CD4-positive, alpha-beta T cell (primary cell): ENCODE measurements at regions not wholly inside any gene's neighbourhood (a gene's known extent, or its start where the extent isn't known, plus 50 kb on each side); places are given as distances from the start of the nearest gene placed in this dataset.

Experiments
- ATAC-seq: fragments of 200-7000 bp; cut with Tn5 transposase; one replicate; pipeline ENCODE4 v1.10.0; 2022; ENCODE audit warnings: mild to moderate bottlenecking; ENCODE audit not compliant: poor library complexity
- CTCF ChIA-PET: fragments of 350-600 bp; sonication (Branson Sonifier 250); formaldehyde crosslinking; loops from one replicate; lab custom pipeline; 2021; ENCODE audit warnings: antibody characterized with exemption, inconsistent platforms; lab: Charles Lee
- POLR2A ChIA-PET: fragments of 350-600 bp; sonication (Branson Sonifier 250); formaldehyde crosslinking; loops from one replicate; lab custom pipeline; 2021; ENCODE audit warnings: antibody characterized with exemption, inconsistent platforms; lab: Charles Lee
- DNase-seq, 14 experiments: peaks; one replicate each; pipeline ENCODE4 v3.0.0-alpha.2; 2013 to 2020; ENCODE audit warnings: mixed read lengths in 2 of 14
- H3K27ac ChIP-seq, 2 donors: one replicate each; pipeline versions ENCODE4 v1.5.1 to v1.7.0; 2013; ENCODE audit warnings: low read length in 2 of 2, low read depth in 1 of 2, mild to moderate bottlenecking in 1 of 2
- H3K27me3 ChIP-seq, 2 experiments: 1 replicate in 1 of 2; 2 replicates in 1 of 2; pipeline versions ENCODE4 v1.6.1 to v1.7.0; 2013; ENCODE audit warnings: low read length in 2 of 2, control low read depth in 1 of 2, mild to moderate bottlenecking in 1 of 2, moderate library complexity in 1 of 2; ENCODE audit not compliant: insufficient read depth in 2 of 2, control insufficient read depth in 1 of 2
- H3K36me3 ChIP-seq: one replicate; pipeline ENCODE4 v1.6.1; 2013; ENCODE audit warnings: low read length, control low read depth; ENCODE audit not compliant: insufficient read depth
- H3K4me1 ChIP-seq: one replicate; pipeline ENCODE4 v1.6.1; 2013; ENCODE audit warnings: low read length, control low read depth; ENCODE audit not compliant: insufficient read depth
- H3K4me3 ChIP-seq: one replicate; pipeline ENCODE4 v1.5.1; 2013; ENCODE audit warnings: mild to moderate bottlenecking, low read length, moderate library complexity
- H3K9me3 ChIP-seq, 2 experiments: 1 replicate in 1 of 2; 2 replicates in 1 of 2; pipeline versions ENCODE4 v1.6.1 to v1.7.0; 2013; ENCODE audit warnings: low read length in 2 of 2, mild to moderate bottlenecking in 2 of 2, control low read depth in 1 of 2, moderate library complexity in 1 of 2; ENCODE audit not compliant: control insufficient read depth in 1 of 2, insufficient read depth in 1 of 2
- H3K27ac Mint-ChIP-seq: one replicate; pipeline ENCODE4 v1.8.0; 2020; ENCODE audit warnings: mixed read lengths
- H3K27me3 Mint-ChIP-seq: one replicate; pipeline ENCODE4 v1.8.0; 2021; ENCODE audit warnings: mixed read lengths
- H3K36me3 Mint-ChIP-seq: one replicate; pipeline ENCODE4 v1.8.0; 2021; ENCODE audit warnings: low read depth, mixed read lengths
- H3K4me1 Mint-ChIP-seq: one replicate; pipeline ENCODE4 v1.8.0; 2021; ENCODE audit warnings: low read depth, mixed read lengths
- H3K4me3 Mint-ChIP-seq: one replicate; pipeline ENCODE4 v1.8.0; 2020; ENCODE audit warnings: mild to moderate bottlenecking, mixed read lengths
- H3K9me3 Mint-ChIP-seq: one replicate; pipeline ENCODE4 v1.8.0; 2020; ENCODE audit warnings: mixed read lengths
- CTCF ChIP-seq: fragments of 200-600 bp; IDR thresholded peaks from one replicate; pipeline ENCODE4 v1.8.0; 2022; ENCODE audit warnings: antibody characterized with exemption, mild to moderate bottlenecking
- intact Hi-C, 2 experiments: fragments of 100-400 bp; cut with DNase I in 1 of 2; cut with micrococcal nuclease in 1 of 2; formaldehyde crosslinking; loops; one replicate each; pipeline versions ENCODE4 v1.15.1 to v1.9.0; 2023 to 2025; cut with DNase I, micrococcal nuclease

GRCh38 chr16:85377388-85378144 is 235.6 kb upstream of the GSE1 start:
- Histone ChIP-seq H3K4me1 (no peaks in the 10 kb centered on the region), H3K9me3 (no peaks in the 10 kb centered on the region), H3K27me3 (peaks cover 5 to 11% of the 10 kb centered on the region in 2 experiments), H3K27ac (no peak overlapping the region), H3K36me3 (no peaks in the 10 kb centered on the region), H3K4me3 (no peak overlapping the region)
- H3K9me3 Mint-ChIP-seq, result no peaks in the 10 kb centered on the region
- intact Hi-C loops, result no loop called here
- H3K4me3 Mint-ChIP-seq, result no peak overlapping the region
- TF ChIP-seq CTCF, result no peak
- H3K27me3 Mint-ChIP-seq, result no peaks in the 10 kb centered on the region
- DNase-seq (no peak), ATAC-seq (no peak)
- no peaks in the 10 kb centered on the region for H3K4me1 Mint-ChIP-seq
- ChIA-PET CTCF (no interaction called here), POLR2A (no interaction called here)
- no peaks in the 10 kb centered on the region for H3K36me3 Mint-ChIP-seq
- no peak overlapping the region for H3K27ac Mint-ChIP-seq

GRCh38 chr16:85378145-85379040 is 234.7 kb upstream of the GSE1 start:
- H3K27ac Mint-ChIP-seq, result no peak overlapping the region
- intact Hi-C loops, result no loop called here
- CTCF ChIA-PET, result no interaction called here

More at GRCh38 chr16:85378145-85379040, 234.7 kb upstream of the GSE1 start:
- no peak for TF ChIP-seq CTCF
- Mint-ChIP-seq H3K36me3 (no peaks in the 10 kb centered on the region), H3K4me3 (no peak overlapping the region), H3K27me3 (no peaks in the 10 kb centered on the region), H3K9me3 (no peaks in the 10 kb centered on the region), H3K4me1 (no peaks in the 10 kb centered on the region)
- Histone ChIP-seq H3K36me3 (no peaks in the 10 kb centered on the region), H3K27me3 (peaks cover 5 to 11% of the 10 kb centered on the region in 2 experiments), H3K9me3 (no peaks in the 10 kb centered on the region), H3K27ac (no peak overlapping the region), H3K4me3 (no peak overlapping the region), H3K4me1 (no peaks in the 10 kb centered on the region)
- no peak for DNase-seq
- POLR2A ChIA-PET, result no interaction called here
- ATAC-seq, result no peak
